Hepatic stellate cell (primary cell): ENCODE measurements at regions not wholly inside any gene's neighbourhood (a gene's known extent, or its start where the extent isn't known, plus 50 kb on each side); places are given as distances from the start of the nearest gene placed in this dataset.

Experiments
- DNase-seq: peaks from one replicate; pipeline ENCODE4 v3.0.0; 2011; ENCODE audit warnings: low spot score

GRCh38 chr13:69423844-69424243 is 683.8 kb upstream of the ATXN8OS start:
- DNase-seq = no peak

DNA sequence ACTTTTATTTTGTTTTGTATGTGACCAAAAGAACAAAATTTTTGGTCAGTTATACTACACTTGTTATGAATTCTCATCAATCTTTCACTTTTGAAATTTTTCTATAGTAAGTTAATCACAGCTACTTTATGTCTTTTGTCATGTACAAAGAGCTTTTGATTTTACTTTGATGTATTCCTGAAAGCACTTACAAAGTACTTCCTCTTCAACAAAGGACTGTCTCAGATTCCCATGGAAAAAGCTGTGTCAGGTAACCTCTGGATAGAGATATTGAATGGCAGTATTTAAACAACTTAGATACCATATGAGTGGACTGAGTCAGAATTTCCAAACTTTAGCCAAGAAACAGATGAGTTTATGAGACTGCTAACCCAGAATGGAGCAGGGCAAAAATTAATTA is 689.3 kb upstream of the ATXN8OS start:
- no peak for DNase-seq

GRCh38 chr13:69410761-69411160 is 696.9 kb upstream of the ATXN8OS start:
- DNase-seq = no peak

GRCh38 chr13:69391756-69392155 is 715.9 kb upstream of the ATXN8OS start:
- no peak for DNase-seq

DNA sequence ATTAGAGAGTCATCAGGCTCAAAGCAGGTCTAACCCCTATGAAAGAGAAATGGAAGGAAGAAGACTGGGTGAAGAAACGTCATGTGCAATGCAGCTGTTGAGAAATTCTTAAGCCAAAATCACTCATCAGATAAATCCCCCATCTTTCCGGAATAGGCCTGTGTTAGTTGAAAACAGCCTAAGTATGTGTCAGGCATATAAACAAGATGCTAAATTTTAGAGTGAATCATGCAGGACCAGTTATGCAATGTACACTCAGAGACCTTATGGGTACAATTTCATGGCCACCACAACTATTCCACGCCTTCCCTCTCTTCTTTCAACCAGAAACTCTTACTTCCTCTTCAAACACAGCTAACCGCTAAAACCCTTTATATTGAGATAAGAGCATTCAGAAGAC is 717.7 kb upstream of the ATXN8OS start:
- no peak for DNase-seq

GRCh38 chr13:69373747-69374425 is 733.7 kb upstream of the ATXN8OS start:
- no peak for DNase-seq

- DNase-seq = no peak
These were observed 744.3 kb upstream of the ATXN8OS start for GRCh38 chr13:69363360-69363759.

DNA sequence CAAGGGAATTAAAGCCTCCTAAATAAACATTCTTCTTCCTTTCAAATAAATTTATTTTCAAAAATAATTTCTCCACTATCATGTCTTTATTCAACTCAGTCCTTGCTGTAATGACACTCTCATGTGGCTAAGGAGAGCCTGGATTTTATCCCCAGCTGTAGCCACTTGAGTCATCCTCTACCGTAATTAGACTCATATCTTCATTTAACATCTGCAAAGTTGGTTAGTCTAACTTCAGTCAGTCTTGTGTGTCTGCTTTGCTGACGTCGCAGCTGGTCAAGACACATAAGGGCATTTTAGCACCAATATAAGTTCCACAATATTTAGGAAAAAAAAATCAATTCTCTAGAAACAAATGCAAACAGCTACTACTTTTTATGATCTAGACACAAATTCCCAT is 776.4 kb upstream of the ATXN8OS start:
- no peak for DNase-seq

DNA sequence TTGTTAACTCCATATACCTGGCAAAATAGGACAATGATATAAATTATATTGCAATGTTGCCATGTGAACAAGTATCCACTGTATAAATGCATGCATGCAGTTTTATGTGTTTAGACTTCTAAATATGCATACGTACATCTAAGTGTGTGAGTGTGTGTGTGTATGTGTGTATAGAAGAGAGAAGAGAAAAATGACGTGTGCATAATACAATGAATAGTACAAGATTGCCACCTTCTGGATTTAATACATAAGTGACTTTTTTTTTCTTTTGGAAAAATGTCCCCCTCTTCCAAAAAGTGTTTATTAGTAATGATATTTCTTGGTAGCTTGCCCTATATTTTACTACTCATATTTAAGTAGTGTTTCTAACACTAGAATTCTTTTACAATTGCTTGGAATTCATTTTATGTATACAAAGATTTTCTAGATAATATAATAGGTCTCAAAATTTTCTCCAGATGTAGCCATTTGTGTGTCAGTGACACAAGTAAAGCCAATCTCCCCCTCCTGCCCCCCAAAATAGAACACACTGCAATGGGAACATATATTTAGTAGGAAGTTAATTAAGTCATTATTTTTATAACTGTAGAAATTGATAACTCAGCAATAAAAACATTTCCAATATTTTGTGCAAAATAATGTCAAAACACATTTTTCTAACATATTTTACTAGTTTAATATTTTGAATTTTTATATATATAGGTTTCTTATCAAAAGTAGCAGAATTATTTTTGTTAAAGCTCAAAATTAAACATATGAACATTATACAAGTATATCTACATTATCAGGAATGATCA is 783.3 kb upstream of the ATXN8OS start:
- no peak for DNase-seq

DNA sequence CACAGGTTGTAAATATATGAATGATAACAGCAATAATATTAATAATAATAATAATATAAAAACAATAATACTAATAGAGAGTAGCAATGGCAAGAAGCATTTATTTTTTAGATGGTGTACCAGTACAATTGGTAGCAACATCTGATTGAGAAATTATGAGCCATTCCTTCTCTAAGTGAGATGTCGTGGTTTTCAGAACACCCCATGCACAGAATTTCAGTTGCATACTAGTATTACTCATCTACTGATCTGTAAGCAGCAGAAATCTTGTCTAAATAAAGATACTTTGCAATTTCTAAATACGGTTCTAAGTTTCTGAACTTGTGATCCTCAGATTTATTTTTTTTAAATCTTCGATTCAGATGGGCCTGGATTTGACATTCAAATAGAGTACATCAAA is 788.0 kb upstream of the ATXN8OS start:
- DNase-seq = no peak

DNA sequence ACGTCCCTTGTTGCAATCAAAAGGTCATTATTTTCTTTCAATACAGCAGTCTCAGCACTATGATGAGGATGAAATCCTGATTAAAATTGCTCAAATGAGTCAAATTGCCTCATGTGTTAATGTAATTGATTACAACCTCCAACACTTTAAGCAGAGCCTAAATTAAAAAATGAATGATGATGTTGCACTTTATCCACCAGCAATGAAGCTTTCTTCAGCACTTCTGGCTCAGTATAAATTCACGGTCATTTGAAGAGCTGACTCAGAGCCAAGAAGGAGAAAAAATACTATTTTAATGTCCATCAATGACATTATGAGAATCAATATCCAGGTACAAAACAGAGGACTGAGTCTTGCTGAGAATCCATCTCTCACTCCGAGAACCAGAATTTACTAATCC is 792.6 kb upstream of the ATXN8OS start:
- DNase-seq = no peak

DNA sequence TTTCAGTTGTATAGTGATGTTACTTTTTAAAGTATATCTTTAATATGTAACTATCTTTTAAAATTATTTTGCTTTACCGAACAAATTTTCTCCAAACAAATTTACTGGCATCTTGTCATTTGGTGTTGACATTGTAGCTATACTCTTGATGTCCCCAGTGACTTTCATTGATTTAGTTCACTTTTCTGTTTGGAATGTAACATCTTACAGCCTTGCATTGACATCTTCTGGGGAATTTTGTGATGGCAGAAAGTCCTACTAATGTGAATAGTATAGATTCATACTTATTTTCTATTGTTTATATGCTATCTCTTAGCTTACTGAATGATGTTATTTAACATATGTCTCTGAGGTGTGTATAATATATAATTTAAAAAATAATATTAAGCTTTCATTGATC is 800.9 kb upstream of the ATXN8OS start:
- DNase-seq = no peak

DNA sequence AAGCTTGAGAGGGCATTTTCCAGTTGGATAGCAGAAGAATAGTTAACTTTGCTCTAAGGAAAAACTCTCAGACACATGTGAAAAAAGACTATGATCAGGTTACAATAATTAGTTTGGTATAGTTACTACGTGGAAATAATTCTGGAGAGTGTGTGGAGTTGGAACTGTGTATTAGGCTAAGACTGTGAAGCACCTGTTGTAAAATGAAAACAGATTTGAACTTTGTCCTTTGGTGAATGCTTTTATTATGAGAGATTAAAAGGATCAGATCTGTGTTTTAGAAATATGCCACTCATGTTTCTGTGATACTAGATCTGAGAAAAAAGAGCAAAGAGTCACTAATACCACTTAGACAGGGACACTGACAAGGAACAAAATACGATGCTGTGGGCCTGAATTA is 807.5 kb upstream of the ATXN8OS start:
- DNase-seq = no peak

DNA sequence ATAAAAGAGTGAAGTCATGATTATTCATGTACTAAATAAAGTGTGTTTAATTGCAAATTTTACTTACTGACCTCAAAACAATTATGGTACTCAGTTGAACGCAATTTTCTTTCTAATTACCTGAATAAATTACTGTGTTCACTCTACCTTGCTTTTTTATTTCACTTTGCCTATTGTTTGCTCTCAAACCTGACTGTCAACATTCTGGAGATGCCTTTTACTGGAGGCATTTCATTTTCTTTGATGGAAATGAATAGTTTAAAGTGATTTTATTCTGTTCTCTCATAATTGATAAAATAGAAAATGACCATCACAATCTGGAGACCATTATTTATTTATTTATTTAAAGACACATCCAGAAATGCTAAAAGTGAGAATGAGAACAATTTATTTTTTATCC is 811.5 kb upstream of the ATXN8OS start:
- DNase-seq = no peak

- DNase-seq = no peak
These were observed 814.7 kb upstream of the ATXN8OS start for GRCh38 chr13:69292789-69293425.

GRCh38 chr13:69291292-69291906 is 816.2 kb upstream of the ATXN8OS start:
- no peak for DNase-seq

DNA sequence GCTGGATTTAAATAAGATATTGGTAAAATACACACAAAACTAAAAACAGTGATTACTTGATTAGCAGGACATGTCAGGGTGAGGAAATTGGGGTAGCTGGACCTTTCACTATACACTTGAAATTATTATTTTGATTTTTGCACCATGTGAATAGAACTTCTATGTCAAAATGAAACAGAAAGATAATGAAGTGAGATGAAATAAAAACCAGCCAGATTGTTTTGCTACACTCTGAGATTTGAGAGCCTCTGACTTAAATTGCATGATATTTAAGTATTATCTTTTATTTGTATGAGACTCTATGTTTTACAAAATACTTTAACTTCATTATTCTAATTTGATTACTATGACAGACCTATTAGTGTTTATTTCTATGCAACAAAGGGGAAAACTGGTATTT is 819.6 kb upstream of the ATXN8OS start:
- no peak for DNase-seq

DNA sequence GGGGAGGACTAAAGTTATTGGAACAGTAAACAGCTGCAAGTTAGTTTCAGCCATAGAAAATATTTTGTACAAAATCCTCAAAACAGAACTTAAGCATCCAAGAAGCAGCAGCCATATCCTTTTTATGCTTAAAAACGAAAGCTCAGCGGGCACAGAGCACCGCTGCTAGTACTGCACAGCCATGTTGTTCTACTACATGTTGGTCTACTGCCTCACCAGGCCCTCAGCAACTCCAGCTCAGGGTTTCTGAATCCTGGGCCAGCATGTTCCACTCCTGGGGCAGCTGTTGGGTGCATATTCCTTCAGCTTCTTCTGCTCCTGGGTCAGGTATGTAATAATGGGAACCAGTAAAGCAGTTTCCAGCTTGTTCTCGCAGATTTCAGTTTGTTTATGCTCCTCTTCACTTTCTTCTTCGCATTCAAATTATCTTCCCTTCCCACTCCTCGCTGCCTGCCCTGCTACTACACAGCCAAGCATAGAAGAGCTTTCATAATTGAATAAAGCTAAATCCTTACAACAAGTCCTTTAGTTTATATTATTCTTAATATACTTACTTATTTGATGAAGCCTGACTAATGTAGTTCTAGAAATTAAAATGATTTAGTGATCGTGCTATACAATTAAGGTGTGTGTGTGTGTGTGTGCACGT is 820.5 kb upstream of the ATXN8OS start:
- DNase-seq = no peak

DNA sequence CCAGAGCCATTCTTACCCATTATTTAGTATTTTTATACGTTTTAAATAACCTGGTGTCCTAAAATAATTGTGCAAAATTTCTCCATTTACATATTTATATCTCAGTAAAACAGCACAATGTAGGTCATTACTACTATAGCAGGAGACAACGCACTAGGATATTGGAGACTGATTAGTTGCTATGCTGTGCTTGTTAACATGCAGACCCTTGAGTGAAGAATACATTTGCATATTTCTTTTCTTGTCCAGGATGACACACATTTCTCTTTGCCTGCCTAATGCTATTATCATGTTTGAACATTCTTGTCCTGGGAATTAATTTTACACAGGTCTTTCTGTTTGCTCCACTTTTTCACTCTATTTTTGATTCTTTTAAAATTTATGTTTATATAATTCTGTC is 823.8 kb upstream of the ATXN8OS start:
- no peak for DNase-seq

DNA sequence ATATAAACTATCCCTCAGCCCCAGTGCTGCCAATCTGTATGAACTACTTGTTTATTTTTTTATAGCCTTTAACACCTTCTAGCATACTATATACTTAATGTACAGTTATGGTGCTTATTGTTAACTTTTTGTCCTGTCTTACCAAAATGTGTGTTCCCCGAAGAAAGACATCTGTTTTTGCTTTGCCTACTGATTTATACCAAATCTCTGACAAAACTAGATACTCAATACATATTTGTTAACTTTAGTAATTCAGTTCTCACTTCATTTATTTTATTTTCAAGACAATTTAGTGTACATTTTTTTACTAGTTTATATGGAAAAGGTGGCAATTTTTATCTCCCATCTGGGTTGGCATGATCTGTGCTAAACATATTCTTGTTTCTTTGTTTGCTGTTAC is 824.3 kb upstream of the ATXN8OS start:
- no peak for DNase-seq

- no peak for DNase-seq
These were observed 827.2 kb upstream of the ATXN8OS start for GRCh38 chr13:69280399-69280798.

DNA sequence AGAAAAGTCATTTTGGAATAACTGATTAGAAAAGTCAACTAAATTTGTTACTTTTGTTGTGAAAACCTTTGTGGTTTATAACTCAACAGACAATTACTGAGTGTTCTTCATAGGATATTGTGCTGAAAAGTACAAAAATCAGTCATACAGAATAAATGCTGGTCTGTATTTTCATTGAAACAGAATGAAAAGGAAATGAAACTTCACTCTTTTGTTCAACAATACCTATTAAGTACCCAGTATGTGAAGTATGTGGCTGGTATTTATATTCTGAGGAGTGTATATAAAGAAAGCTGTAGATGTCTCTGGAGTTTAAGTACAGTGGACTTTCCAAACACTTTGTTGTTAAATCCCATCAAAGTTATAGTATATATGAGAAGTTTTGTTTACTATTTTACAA is 828.4 kb upstream of the ATXN8OS start:
- DNase-seq = no peak
